PC-9 (cell line): ENCODE measurements at regions not wholly inside any gene's neighbourhood (a gene's known extent, or its start where the extent isn't known, plus 50 kb on each side); places are given as distances from the start of the nearest gene placed in this dataset.

Source experiments
- BruUV-seq: library from RNA; stranded (reverse); fragments of 400-500 nt; replicated peaks from 2 replicates; lab custom pipeline; 2021; lab: Mats Ljungman, UMichigan
- CTCF ChIA-PET: fragments of 300-600 bp; sonication (Branson Sonifier 250); formaldehyde crosslinking; loops from one replicate; lab custom pipeline; 2022; ENCODE audit warnings: antibody characterized with exemption; lab: Charles Lee
- POLR2A ChIA-PET: fragments of 300-600 bp; sonication (Branson Sonifier 250); formaldehyde crosslinking; loops from one replicate; lab custom pipeline; 2022; ENCODE audit warnings: antibody characterized with exemption; ENCODE audit not compliant: unreplicated experiment; lab: Charles Lee
- DNase-seq, 2 experiments: peaks; one replicate each; pipeline versions ENCODE4 v3.0.0 to v3.0.0-alpha.2; 2015 to 2022; ENCODE audit warnings: mixed read lengths in 1 of 2
- H2AFZ ChIP-seq: fragments of 200-600 bp; sonication (generic); 2 replicates; pipeline ENCODE4 v1.8.1; 2017; ENCODE audit warnings: antibody characterized with exemption
- H3F3A ChIP-seq: fragments of 200-600 bp; sonication (generic); 2 replicates; pipeline ENCODE4 v1.8.1; 2017; ENCODE audit warnings: antibody characterized with exemption, mild to moderate bottlenecking, low read depth; ENCODE audit not compliant: insufficient read depth
- H3K27ac ChIP-seq: fragments of 200-600 bp; sonication (generic); 2 replicates; pipeline ENCODE4 v1.6.1; 2016; ENCODE audit warnings: mixed run types
- H3K27me3 ChIP-seq: fragments of 200-600 bp; sonication (generic); 2 replicates; pipeline ENCODE4 v1.6.1; 2016; ENCODE audit warnings: low read depth, mixed run types; ENCODE audit not compliant: insufficient read depth
- H3K36me3 ChIP-seq: fragments of 200-600 bp; sonication (generic); 2 replicates; pipeline ENCODE4 v1.6.1; 2016; ENCODE audit warnings: low read depth, mixed run types
- H3K4me1 ChIP-seq: fragments of 200-600 bp; sonication (generic); replicated peaks from 2 replicates; pipeline ENCODE4 v1.6.1; 2016; ENCODE audit warnings: mixed run types; ENCODE audit not compliant: insufficient read depth
- H3K4me2 ChIP-seq: fragments of 200-600 bp; sonication (generic); 2 replicates; pipeline ENCODE4 v1.6.1; 2017; ENCODE audit warnings: mixed run types
- H3K4me3 ChIP-seq: fragments of 200-600 bp; sonication (generic); 2 replicates; pipeline ENCODE4 v1.6.1; 2016; ENCODE audit warnings: mixed run types
- H3K79me2 ChIP-seq: fragments of 200-600 bp; sonication (generic); 2 replicates; pipeline ENCODE4 v1.6.1; 2017; ENCODE audit warnings: low read depth, mixed run types
- H3K9me2 ChIP-seq: fragments of 200-600 bp; sonication (generic); 2 replicates; pipeline ENCODE4 v1.8.1; 2017; ENCODE audit warnings: mild to moderate bottlenecking; ENCODE audit not compliant: insufficient read depth
- H3K9me3 ChIP-seq: fragments of 200-600 bp; sonication (generic); 2 replicates; pipeline ENCODE4 v1.8.1; 2016; ENCODE audit warnings: low read depth; ENCODE audit not compliant: insufficient read depth
- H4K20me1 ChIP-seq: fragments of 200-600 bp; sonication (generic); 2 replicates; pipeline ENCODE4 v1.8.1; 2017; ENCODE audit not compliant: insufficient read depth
- EZH2 ChIP-seq: fragments of 200-600 bp; sonication (generic); IDR thresholded peaks from 2 replicates; pipeline ENCODE4 v1.8.0; 2017; ENCODE audit warnings: antibody characterized with exemption, low read depth
- intact Hi-C: fragments of 100-400 bp; cut with micrococcal nuclease; formaldehyde crosslinking; loops from one replicate; pipeline ENCODE4 v1.10.0; 2022; ENCODE audit not compliant: unreplicated experiment
- TF ChIP-seq, protein P1 (sequence below): fragments of 200-600 bp; sonication (generic); conservative IDR thresholded peaks from 2 replicates; pipeline ENCODE4 v1.6.1; 2017; ENCODE audit warnings: mixed run types, antibody characterized with exemption, mild to moderate bottlenecking, moderate library complexity

- no peaks in the 10 kb centered on the region for H3K79me2 ChIP-seq
- no peaks in the 10 kb centered on the region for H3K9me3 ChIP-seq
- ChIA-PET POLR2A (no interaction called here), CTCF (no interaction called here)
- H3F3A ChIP-seq: no peaks in the 10 kb centered on the region
- no peak overlapping the region for H2AFZ ChIP-seq
- H3K9me2 ChIP-seq: no peaks in the 10 kb centered on the region; the same call in 1 of the 2 replicates
- no peaks in the 10 kb centered on the region for H4K20me1 ChIP-seq
- H3K27me3 ChIP-seq: no peaks in the 10 kb centered on the region
- no peaks in the 10 kb centered on the region for H3K36me3 ChIP-seq
- intact Hi-C loops: no loop called here
- DNase-seq: no peak
- TF ChIP-seq EZH2: no peak
- TF ChIP-seq, protein P1, sequence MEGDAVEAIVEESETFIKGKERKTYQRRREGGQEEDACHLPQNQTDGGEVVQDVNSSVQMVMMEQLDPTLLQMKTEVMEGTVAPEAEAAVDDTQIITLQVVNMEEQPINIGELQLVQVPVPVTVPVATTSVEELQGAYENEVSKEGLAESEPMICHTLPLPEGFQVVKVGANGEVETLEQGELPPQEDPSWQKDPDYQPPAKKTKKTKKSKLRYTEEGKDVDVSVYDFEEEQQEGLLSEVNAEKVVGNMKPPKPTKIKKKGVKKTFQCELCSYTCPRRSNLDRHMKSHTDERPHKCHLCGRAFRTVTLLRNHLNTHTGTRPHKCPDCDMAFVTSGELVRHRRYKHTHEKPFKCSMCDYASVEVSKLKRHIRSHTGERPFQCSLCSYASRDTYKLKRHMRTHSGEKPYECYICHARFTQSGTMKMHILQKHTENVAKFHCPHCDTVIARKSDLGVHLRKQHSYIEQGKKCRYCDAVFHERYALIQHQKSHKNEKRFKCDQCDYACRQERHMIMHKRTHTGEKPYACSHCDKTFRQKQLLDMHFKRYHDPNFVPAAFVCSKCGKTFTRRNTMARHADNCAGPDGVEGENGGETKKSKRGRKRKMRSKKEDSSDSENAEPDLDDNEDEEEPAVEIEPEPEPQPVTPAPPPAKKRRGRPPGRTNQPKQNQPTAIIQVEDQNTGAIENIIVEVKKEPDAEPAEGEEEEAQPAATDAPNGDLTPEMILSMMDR: no peak
- H3K27ac ChIP-seq: no peak overlapping the region
- no peaks in the 10 kb centered on the region for H3K4me1 ChIP-seq
- H3K4me3 ChIP-seq: no peak overlapping the region
- no TSS peak for BruUV-seq
- H3K4me2 ChIP-seq: no peak overlapping the region
Measured at GRCh38 chr4:99753931-99754330, 62.7 kb upstream of the DAPP1 start.

DNA sequence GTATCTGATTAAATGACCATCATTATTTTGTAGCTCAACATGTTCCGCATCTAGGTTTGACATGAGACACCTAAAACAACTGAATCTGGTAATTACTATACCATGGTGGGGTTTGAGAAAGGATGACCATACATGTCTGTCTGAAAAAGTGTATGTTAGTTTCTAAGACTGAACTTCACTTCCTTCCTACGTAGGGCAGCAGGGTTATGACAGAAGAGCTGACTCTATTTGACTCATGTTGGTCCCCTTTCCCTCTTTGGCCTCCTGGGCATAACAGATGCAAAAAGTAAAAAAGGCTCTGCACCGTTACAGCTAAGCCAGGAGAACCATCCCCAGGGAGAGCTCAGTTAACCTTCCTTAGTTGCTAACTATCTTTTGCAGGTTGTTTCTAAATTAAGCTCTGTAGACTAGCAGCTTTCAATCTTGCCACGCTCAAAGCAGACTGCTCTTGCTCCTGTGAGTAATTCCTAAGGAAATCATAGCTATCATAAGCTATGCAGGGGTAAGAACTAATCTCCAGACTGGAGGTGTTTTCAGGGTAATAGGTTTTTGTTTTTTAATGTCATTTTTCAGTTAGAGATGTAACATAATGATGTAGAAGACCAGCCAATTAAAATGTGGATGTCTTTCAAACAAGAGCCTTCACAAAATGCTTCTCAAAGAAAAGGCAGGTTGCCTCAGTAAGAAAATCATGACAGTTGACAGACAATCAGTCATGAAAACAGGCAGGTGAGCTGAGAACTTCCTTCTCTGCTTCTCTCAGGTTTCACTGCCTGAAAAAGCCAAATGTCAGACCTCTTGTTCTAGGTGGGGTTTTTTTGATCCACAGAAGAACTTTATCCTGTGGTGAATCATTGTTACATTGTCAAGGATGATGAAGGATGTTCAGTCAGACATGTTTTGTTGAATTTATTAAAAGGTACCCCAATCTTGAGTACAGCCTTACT is 66.9 kb upstream of the DAPP1 start:
- Histone ChIP-seq H3K4me3 (no peak overlapping the region), H3F3A (no peaks in the 10 kb centered on the region), H3K79me2 (no peaks in the 10 kb centered on the region), H3K4me2 (no peak overlapping the region), H3K36me3 (no peaks in the 10 kb centered on the region), H3K27me3 (no peaks in the 10 kb centered on the region), H3K4me1 (no peaks in the 10 kb centered on the region), H4K20me1 (no peaks in the 10 kb centered on the region), H3K9me3 (no peaks in the 10 kb centered on the region), H3K9me2 (no peaks in the 10 kb centered on the region; the same call in 1 of the 2 replicates), H2AFZ (no peak overlapping the region), H3K27ac (no peak overlapping the region)
- TF ChIP-seq, protein P1: no peak
- TF ChIP-seq EZH2: no peak
- intact Hi-C loops: no loop called here
- CTCF ChIA-PET: no interaction called here
- no TSS peak for BruUV-seq
- no peak for DNase-seq
- POLR2A ChIA-PET: no interaction called here

DNA sequence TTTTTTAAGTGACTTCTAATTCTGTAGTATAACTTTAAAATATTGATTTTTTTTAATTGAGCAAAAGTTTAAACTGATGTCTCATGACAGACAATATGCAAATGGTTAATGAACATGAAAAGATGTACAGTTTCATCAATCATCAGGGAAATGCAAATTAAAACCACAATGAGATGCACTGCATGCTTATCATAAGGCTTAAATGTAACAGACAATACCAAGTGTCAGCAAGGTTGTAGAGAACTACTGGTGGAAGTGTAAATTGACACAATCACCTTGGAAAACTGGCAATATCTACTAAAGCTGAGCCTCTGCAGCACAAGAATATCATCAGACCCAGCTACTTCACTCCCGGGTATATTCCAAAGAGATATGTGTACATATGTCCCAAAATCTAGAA is 70.2 kb upstream of the DAPP1 start:
- POLR2A ChIA-PET: no interaction called here
- DNase-seq: no peak
- CTCF ChIA-PET: no interaction called here
- no TSS peak for BruUV-seq
- no peaks in the 10 kb centered on the region for H4K20me1 ChIP-seq
- no peaks in the 10 kb centered on the region for H3K4me1 ChIP-seq
- H3K36me3 ChIP-seq: no peaks in the 10 kb centered on the region
- H2AFZ ChIP-seq: no peak overlapping the region
- no peak for TF ChIP-seq EZH2
- TF ChIP-seq, protein P1: no peak
- H3K27me3 ChIP-seq: no peaks in the 10 kb centered on the region
- no peaks in the 10 kb centered on the region; the same call in 1 of the 2 replicates for H3K9me2 ChIP-seq
- no peaks in the 10 kb centered on the region for H3K79me2 ChIP-seq
- H3K9me3 ChIP-seq: no peaks in the 10 kb centered on the region
- no peaks in the 10 kb centered on the region for H3F3A ChIP-seq
- H3K4me3 ChIP-seq: no peak overlapping the region
- intact Hi-C loops: no loop called here
- no peak overlapping the region for H3K4me2 ChIP-seq
- H3K27ac ChIP-seq: no peak overlapping the region
